NT2/D1 (cell line): ENCODE measurements at regions not wholly inside any gene's neighbourhood (a gene's known extent, or its start where the extent isn't known, plus 50 kb on each side); places are given as distances from the start of the nearest gene placed in this dataset.
"Not testable (repeated sequence)": the region's sequence is repeated elsewhere in the genome, so short reads cannot be mapped to it uniquely, and the experiment has no call there.

Experiments used
- DNase-seq: peaks from one replicate; pipeline ENCODE4 v3.0.0-alpha.2; 2011; ENCODE audit warnings: low read depth, low spot score
- H3K27me3 ChIP-seq: 2 replicates; pipeline ENCODE4 v1.6.0; 2011; ENCODE audit warnings: mild to moderate bottlenecking; ENCODE audit not compliant: insufficient read length, insufficient read depth
- H3K36me3 ChIP-seq: 2 replicates; pipeline ENCODE4 v1.6.1; 2011; ENCODE audit warnings: mild to moderate bottlenecking, low read length, mixed read lengths; ENCODE audit not compliant: insufficient read depth, insufficient read length
- H3K4me1 ChIP-seq: 2 replicates; pipeline ENCODE4 v1.5.1; 2011; ENCODE audit not compliant: insufficient read depth, insufficient read length
- H3K4me3 ChIP-seq: 2 replicates; pipeline ENCODE4 v1.5.1; 2011; ENCODE audit warnings: low read depth; ENCODE audit not compliant: insufficient read length
- H3K9ac ChIP-seq: 2 replicates; pipeline ENCODE4 v1.6.0; 2011; ENCODE audit warnings: low read depth; ENCODE audit not compliant: insufficient read length
- H3K9me3 ChIP-seq: 2 replicates; pipeline ENCODE4 v1.5.1; 2011; ENCODE audit warnings: mild to moderate bottlenecking, low read length; ENCODE audit not compliant: insufficient read depth
- SUZ12 ChIP-seq: IDR thresholded peaks from 2 replicates; pipeline ENCODE4 v1.6.1; 2011; ENCODE audit not compliant: insufficient read length, insufficient read depth; ENCODE audit errors: extremely low read depth
- YY1 ChIP-seq: IDR thresholded peaks from 2 replicates; pipeline ENCODE4 v1.6.1; 2011; ENCODE audit not compliant: insufficient read length, insufficient read depth
- ZNF274 ChIP-seq: IDR thresholded peaks from 2 replicates; pipeline ENCODE4 v1.6.1; 2011; ENCODE audit warnings: mild to moderate bottlenecking, low read depth, low read length

DNA sequence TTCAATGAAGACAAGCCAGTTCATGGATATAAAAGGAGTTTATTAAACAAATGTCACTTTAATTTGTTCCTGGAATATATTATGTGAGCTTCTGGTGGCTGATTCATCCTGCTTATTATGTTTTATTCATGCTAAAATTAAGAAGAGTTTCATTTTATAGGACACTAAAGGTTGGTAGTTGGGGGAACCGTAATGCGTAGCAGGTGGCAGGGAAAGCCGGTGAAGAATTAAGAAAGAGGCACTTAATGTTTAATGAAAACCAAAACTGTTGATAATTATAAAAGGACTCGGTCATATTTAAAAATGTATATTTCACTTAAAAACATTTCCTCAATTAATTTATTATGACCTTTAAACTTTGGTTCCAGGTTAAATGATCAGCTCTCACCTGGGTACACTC lies 94.3 kb downstream of the XKR3 start:
- not testable (repeated sequence) for H3K4me1 ChIP-seq, H3K4me3 ChIP-seq, H3K9ac ChIP-seq, DNase-seq, H3K36me3 ChIP-seq, H3K27me3 ChIP-seq, H3K9me3 ChIP-seq

GRCh38 chr22:16727491-16727890 lies 97.7 kb downstream of the XKR3 start:
- H3K4me1 ChIP-seq, H3K9ac ChIP-seq, H3K9me3 ChIP-seq, DNase-seq, H3K27me3 ChIP-seq, H3K4me3 ChIP-seq, H3K36me3 ChIP-seq: not testable (repeated sequence)

- not testable (repeated sequence) for H3K4me3 ChIP-seq, H3K9ac ChIP-seq, H3K9me3 ChIP-seq, H3K27me3 ChIP-seq, H3K4me1 ChIP-seq, H3K36me3 ChIP-seq, DNase-seq
Measured at GRCh38 chr22:16723241-16723640, 102.0 kb downstream of the XKR3 start.

GRCh38 chr22:16722564-16722963 lies 102.6 kb downstream of the XKR3 start:
- DNase-seq, H3K9ac ChIP-seq, H3K4me1 ChIP-seq, H3K9me3 ChIP-seq, H3K4me3 ChIP-seq, H3K36me3 ChIP-seq: not testable (repeated sequence)
- peaks cover 13% of the 10 kb centered on the region for H3K27me3 ChIP-seq

- Histone ChIP-seq H3K9ac (no peak overlapping the region), H3K27me3 (peaks cover 16% of the 10 kb centered on the region), H3K36me3 (no peaks in the 10 kb centered on the region), H3K4me1 (no peaks in the 10 kb centered on the region), H3K9me3 (no peaks in the 10 kb centered on the region), H3K4me3 (no peak overlapping the region)
- TF ChIP-seq ZNF274 (no peak), YY1 (no peak), SUZ12 (no peak)
- no peak for DNase-seq
Measured at GRCh38 chr22:16721961-16722360, 103.2 kb downstream of the XKR3 start.

DNA sequence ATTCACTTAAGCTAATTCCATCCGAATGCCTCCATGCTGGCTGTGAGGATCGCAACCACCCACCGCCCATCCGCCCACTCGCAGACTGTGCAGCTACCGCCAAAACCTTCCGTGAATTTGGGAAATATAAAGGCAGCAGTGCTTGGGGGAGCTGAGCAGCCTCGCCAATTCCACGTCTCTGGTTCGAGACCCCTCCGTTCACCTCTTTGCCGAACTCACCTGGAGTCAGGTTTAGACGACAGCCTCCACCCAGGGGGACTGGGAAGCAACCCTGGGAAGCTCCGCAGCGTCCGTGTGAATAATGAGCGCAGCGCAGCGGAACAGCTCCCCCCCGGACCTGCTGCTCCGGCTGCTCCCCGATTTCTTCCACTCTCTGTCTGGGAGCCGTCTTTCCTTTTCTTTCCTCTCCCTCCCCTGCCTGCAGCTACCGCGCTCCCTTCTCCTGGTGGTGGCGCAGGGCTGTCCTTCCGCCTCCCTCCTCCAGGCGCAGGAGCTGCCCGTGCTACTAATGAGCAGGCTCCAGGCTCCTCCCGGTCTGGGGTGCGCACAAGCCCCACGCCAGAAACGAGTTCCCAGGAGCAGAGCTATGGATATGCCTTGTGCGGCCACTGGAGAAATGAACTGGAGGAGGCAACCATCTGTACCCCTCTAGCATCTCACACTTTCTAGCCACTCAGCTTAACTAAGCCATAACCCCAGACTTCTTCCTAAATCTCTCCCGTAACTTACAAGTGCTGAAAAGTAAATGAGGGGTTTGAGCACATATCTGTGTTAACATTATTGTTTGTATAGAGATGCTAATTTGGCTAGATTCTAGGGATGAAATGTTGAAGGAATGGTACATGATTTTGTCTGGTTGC lies 107.3 kb downstream of the XKR3 start:
- H3K9ac ChIP-seq: peak overlapping the region; percentile 79
- peaks cover 16% of the 10 kb centered on the region for H3K27me3 ChIP-seq
- H3K9me3 ChIP-seq: no peaks in the 10 kb centered on the region
- DNase-seq: peak; percentile 33
- no peaks in the 10 kb centered on the region for H3K4me1 ChIP-seq
- H3K36me3 ChIP-seq: no peaks in the 10 kb centered on the region
- TF ChIP-seq SUZ12 (no peak), ZNF274 (no peak), YY1 (no peak)
- H3K4me3 ChIP-seq: peak overlapping the region; percentile 66

- H3K27me3 ChIP-seq: peaks cover 16% of the 10 kb centered on the region
- H3K4me3 ChIP-seq, H3K9me3 ChIP-seq, H3K9ac ChIP-seq, DNase-seq, H3K4me1 ChIP-seq, H3K36me3 ChIP-seq: not testable (repeated sequence)
Measured at GRCh38 chr22:16714568-16714967, 110.6 kb downstream of the XKR3 start.

DNA sequence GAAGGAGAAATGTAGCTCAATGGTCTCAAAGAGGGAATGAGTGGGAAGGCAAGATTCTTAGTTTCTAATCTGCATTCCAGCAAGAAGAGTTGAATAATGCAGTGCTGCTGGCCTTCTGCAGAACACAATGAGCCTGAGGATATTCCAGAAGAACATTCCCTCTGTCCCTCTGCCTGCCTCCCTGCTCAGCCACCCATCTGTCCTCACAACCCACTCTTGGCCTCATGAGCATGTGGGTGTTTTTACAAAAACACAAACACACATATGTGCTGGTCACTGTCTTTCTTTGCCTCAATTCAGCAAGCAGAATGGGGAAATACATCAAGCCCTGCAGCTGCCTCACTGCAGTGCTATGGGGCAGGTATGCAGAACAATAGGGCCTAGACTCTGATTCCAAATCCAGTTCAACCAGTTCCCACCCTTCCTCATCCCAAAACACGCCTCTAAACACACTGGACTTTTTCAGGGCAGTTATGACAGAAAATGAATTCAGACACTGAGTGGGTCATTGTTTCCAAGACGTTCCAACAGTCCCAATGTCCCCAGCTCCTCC lies 109.8 kb upstream of the CCT8L2 start:
- H3K4me1 ChIP-seq, H3K9me3 ChIP-seq, H3K9ac ChIP-seq, H3K4me3 ChIP-seq, H3K36me3 ChIP-seq, DNase-seq, H3K27me3 ChIP-seq: not testable (repeated sequence)

DNA sequence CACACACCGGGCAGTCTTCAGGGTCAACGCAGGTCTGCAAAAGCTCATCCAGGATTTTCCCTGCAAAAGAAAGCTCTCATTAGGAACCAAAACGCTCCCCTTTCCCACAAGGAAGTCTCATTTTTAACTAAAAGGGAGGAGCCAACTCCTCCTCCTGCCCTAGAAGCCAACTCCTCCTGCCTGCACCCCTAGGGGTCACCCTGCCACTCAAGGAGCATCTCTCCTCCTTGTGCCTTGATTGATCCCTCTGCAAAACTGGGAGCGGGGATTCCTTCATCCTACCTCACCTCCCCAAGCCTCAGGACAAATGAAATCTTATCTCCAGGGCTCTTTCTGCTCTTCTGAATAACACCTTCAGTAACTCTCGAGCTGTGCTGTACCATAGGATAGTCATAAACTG lies 107.8 kb upstream of the CCT8L2 start:
- H3K4me3 ChIP-seq, H3K36me3 ChIP-seq, H3K9ac ChIP-seq, DNase-seq, H3K9me3 ChIP-seq, H3K27me3 ChIP-seq, H3K4me1 ChIP-seq: not testable (repeated sequence)
